ENCODE measurements at regions not wholly inside any gene's neighbourhood (a gene's known extent, or its start where the extent isn't known, plus 50 kb on each side); places are given as distances from the start of the nearest gene placed in this dataset.
A peak's percentile ranks its signal among the peaks of the same experiment; 100 is the strongest.

- TF ChIP-seq ARNT2 (CRISPR knock-in tag; IDR thresholded peaks at IDR 0.05; ENCODE audit: low read depth): no peak
- TF ChIP-seq ZNF709 (CRISPR knock-in tag; IDR thresholded peaks at IDR 0.05): 0 out of 2 replicates have a peak, but pooled peaks have one; percentile 27
- TF ChIP-seq SMAD1 (CRISPR knock-in tag; IDR thresholded peaks at IDR 0.05; ENCODE audit: borderline replicate concordance, low read depth): no peak
- TF ChIP-seq NR3C1 (CRISPR knock-in tag; IDR thresholded peaks at IDR 0.05): no peak
- peak; percentile 86; the same call in 1 of the 2 replicates for TF ChIP-seq ZNF703 (CRISPR knock-in tag; IDR thresholded peaks at IDR 0.05; ENCODE audit: borderline replicate concordance)
- no peak for TF ChIP-seq SKI (IDR thresholded peaks at IDR 0.05; ENCODE audit: partially characterized antibody)
- TF ChIP-seq ZNF878 (CRISPR knock-in tag; IDR thresholded peaks at IDR 0.05): peak; percentile 88; the same call in 1 of the 2 replicates
- no peak for TF ChIP-seq IRF9 (CRISPR knock-in tag; IDR thresholded peaks at IDR 0.05; ENCODE audit: borderline replicate concordance)
- TF ChIP-seq ZNF318 (CRISPR knock-in tag; IDR thresholded peaks at IDR 0.05): 0 out of 2 replicates have a peak, but pooled peaks have one; percentile 34
- TF ChIP-seq HOXA5 (CRISPR knock-in tag; IDR thresholded peaks at IDR 0.05): no peak
- TF ChIP-seq TCF7L2 (IDR thresholded peaks at IDR 0.05; ENCODE audit: low read depth, low read length): peak; percentile 88
- no peak for TF ChIP-seq PBX3 (CRISPR knock-in tag; IDR thresholded peaks at IDR 0.05; ENCODE audit: borderline replicate concordance)
- no peak for TF ChIP-seq SP1 (IDR thresholded peaks at IDR 0.05)
- TF ChIP-seq SP1 (CRISPR knock-in tag; IDR thresholded peaks at IDR 0.05): no peak; the same call in 1 of the 2 replicates
- TF ChIP-seq YY1 (IDR thresholded peaks at IDR 0.05; ENCODE audit: insufficient read depth, insufficient replicate concordance, low read depth, low read length): peak; percentile 36
- peak; percentile 57; the same call in 1 of the 2 replicates for TF ChIP-seq TBX3 (IDR thresholded peaks at IDR 0.05; ENCODE audit: borderline replicate concordance)
- no peak for TF ChIP-seq ZNF160 (CRISPR knock-in tag; IDR thresholded peaks at IDR 0.05)
These were observed 59.1 kb upstream of the ZNF648 start (continued) for GRCh38 chr1:182120411-182121258.
